IMR-90 (cell line): ENCODE measurements at regions not wholly inside any gene's neighbourhood (a gene's known extent, or its start where the extent isn't known, plus 50 kb on each side); places are given as distances from the start of the nearest gene placed in this dataset.
A peak's percentile ranks its signal among the peaks of the same experiment; 100 is the strongest.

Experiments
- ATAC-seq: fragments of 200-7000 bp; cut with Tn5 transposase; 2 replicates; pipeline ENCODE4 v1.9.1; 2020; ENCODE audit warnings: low read depth, mild to moderate bottlenecking, moderate library complexity
- BruUV-seq: library from RNA; stranded (reverse); fragments of 400-500 nt; replicated peaks from 2 replicates; lab custom pipeline; 2021; lab: Mats Ljungman, UMichigan
- CTCF ChIA-PET: fragments of 300-600 bp; formaldehyde crosslinking; extraction: SDS; loops from one replicate; lab custom pipeline; 2021; ENCODE audit warnings: antibody characterized with exemption; lab: Yijun Ruan, JAX
- POLR2A ChIA-PET: fragments of 300-600 bp; sonication (Branson Sonifier 250); formaldehyde crosslinking; loops from one replicate; lab custom pipeline; 2022; ENCODE audit warnings: antibody characterized with exemption; ENCODE audit not compliant: unreplicated experiment; lab: Charles Lee
- DNase-seq: peaks from one replicate; pipeline ENCODE4 v3.0.0; 2013
- H2AFZ ChIP-seq: replicated peaks from 2 replicates; pipeline ENCODE3; 2013; ENCODE audit warnings: low read length, mild to moderate bottlenecking; ENCODE audit not compliant: poor library complexity
- H2AK5ac ChIP-seq: 2 replicates; pipeline ENCODE4 v1.6.1; 2013; ENCODE audit warnings: low read depth, low read length, inconsistent platforms
- H2AK9ac ChIP-seq: replicated peaks from 2 replicates; pipeline ENCODE3; 2013; ENCODE audit warnings: mild to moderate bottlenecking, low read depth, low read length, moderate library complexity; ENCODE audit not compliant: poor library complexity
- H2BK120ac ChIP-seq: 2 replicates; pipeline ENCODE4 v1.6.1; 2013; ENCODE audit warnings: low read depth, low read length, inconsistent platforms
- H2BK15ac ChIP-seq: 3 replicates; pipeline ENCODE4 v1.6.1; 2013; ENCODE audit warnings: low read depth, low read length, inconsistent platforms
- H2BK20ac ChIP-seq: 2 replicates; pipeline ENCODE4 v1.6.1; 2013; ENCODE audit warnings: low read depth, mild to moderate bottlenecking, inconsistent platforms, low read length, moderate library complexity
- H2BK5ac ChIP-seq: 2 replicates; pipeline ENCODE4 v1.6.1; 2013; ENCODE audit warnings: mild to moderate bottlenecking, low read depth, low read length, inconsistent platforms; ENCODE audit not compliant: poor library complexity, severe bottlenecking
- H3K14ac ChIP-seq: replicated peaks from 2 replicates; pipeline ENCODE4 v1.6.1; 2013; ENCODE audit warnings: low read depth, low read length, inconsistent platforms
- H3K18ac ChIP-seq: 2 replicates; pipeline ENCODE4 v1.6.1; 2013; ENCODE audit warnings: low read depth, low read length, control low read depth
- H3K23ac ChIP-seq: 2 replicates; pipeline ENCODE4 v1.6.1; 2013; ENCODE audit warnings: low read depth, low read length, inconsistent platforms
- H3K27ac ChIP-seq: 2 replicates; pipeline ENCODE4 v1.5.1; 2013; ENCODE audit warnings: mild to moderate bottlenecking, control low read depth, low read length; ENCODE audit not compliant: insufficient read depth
- H3K27me3 ChIP-seq: 2 replicates; pipeline ENCODE4 v1.6.1; 2013; ENCODE audit warnings: low read length; ENCODE audit not compliant: control insufficient read depth, insufficient read depth
- H3K36me3 ChIP-seq: 2 replicates; pipeline ENCODE4 v1.6.1; 2013; ENCODE audit warnings: low read length, mixed read lengths; ENCODE audit not compliant: control insufficient read depth, insufficient read depth
- H3K4ac ChIP-seq: 2 replicates; pipeline ENCODE4 v1.6.1; 2013; ENCODE audit warnings: low read depth, low read length, inconsistent platforms
- H3K4me1 ChIP-seq: 2 replicates; pipeline ENCODE4 v1.6.1; 2013; ENCODE audit warnings: low read length, mixed read lengths; ENCODE audit not compliant: control insufficient read depth, insufficient read depth
- H3K4me2 ChIP-seq: 2 replicates; pipeline ENCODE4 v1.6.1; 2013; ENCODE audit warnings: low read depth, mild to moderate bottlenecking, control low read depth, low read length, moderate library complexity
- H3K4me3 ChIP-seq: 2 replicates; pipeline ENCODE4 v1.5.1; 2013; ENCODE audit warnings: low read depth, mild to moderate bottlenecking, control low read depth, low read length, moderate library complexity; ENCODE audit not compliant: insufficient read depth
- H3K56ac ChIP-seq: 2 replicates; pipeline ENCODE4 v1.6.1; 2013; ENCODE audit warnings: low read length, inconsistent platforms; ENCODE audit not compliant: insufficient read depth; ENCODE audit errors: extremely low read depth
- H3K79me1 ChIP-seq, 2 experiments: 2 replicates each; pipeline ENCODE4 v1.6.1; 2013; ENCODE audit warnings: low read length in 2 of 2, inconsistent platforms in 1 of 2, low read depth in 1 of 2
- H3K9ac ChIP-seq: 2 replicates; pipeline ENCODE4 v1.6.1; 2013; ENCODE audit warnings: low read depth, low read length, control low read depth
- H3K9me1 ChIP-seq: 2 replicates; pipeline ENCODE4 v1.6.1; 2013; ENCODE audit warnings: low read length, inconsistent platforms; ENCODE audit not compliant: insufficient read depth
- H3K9me3 ChIP-seq: 2 replicates; pipeline ENCODE4 v1.6.1; 2013; ENCODE audit warnings: low read length; ENCODE audit not compliant: control insufficient read depth, insufficient read depth
- H4K20me1 ChIP-seq: 2 replicates; pipeline ENCODE4 v1.6.1; 2013; ENCODE audit warnings: low read length, inconsistent platforms; ENCODE audit not compliant: insufficient read depth
- H4K5ac ChIP-seq: 2 replicates; pipeline ENCODE4 v1.6.1; 2013; ENCODE audit warnings: mild to moderate bottlenecking, low read depth, low read length, control low read depth
- H4K8ac ChIP-seq, 2 experiments: 2 replicates each; pipeline ENCODE4 v1.6.1; 2013; ENCODE audit warnings: low read depth in 2 of 2, low read length in 2 of 2, control low read depth in 1 of 2, inconsistent platforms in 1 of 2
- H4K91ac ChIP-seq: 2 replicates; pipeline ENCODE4 v1.6.1; 2013; ENCODE audit warnings: low read depth, low read length, inconsistent platforms; ENCODE audit not compliant: insufficient read depth
- BHLHE40 ChIP-seq: fragments of 150-350 bp; IDR thresholded peaks from 2 replicates; pipeline ENCODE4 v1.6.1; 2016; ENCODE audit warnings: mild to moderate bottlenecking, low read depth, low read length
- FOS ChIP-seq: fragments of 150-350 bp; IDR thresholded peaks from 2 replicates; pipeline ENCODE4 v1.6.1; 2016; ENCODE audit warnings: low read depth, low read length
- MXI1 ChIP-seq: IDR thresholded peaks from 2 replicates; pipeline ENCODE4 v1.6.1; 2012; ENCODE audit warnings: low read depth, mild to moderate bottlenecking, low read length, moderate library complexity, borderline replicate concordance
- NFE2L2 ChIP-seq: fragments of 150-350 bp; IDR thresholded peaks from 2 replicates; pipeline ENCODE4 v1.6.1; 2016; ENCODE audit warnings: low read depth, mild to moderate bottlenecking, low read length
- SMC3 ChIP-seq: fragments of 150-350 bp; IDR thresholded peaks from 2 replicates; pipeline ENCODE4 v1.6.1; 2016; ENCODE audit warnings: low read depth, mild to moderate bottlenecking, antibody characterized with exemption, low read length, moderate library complexity
- WGBS, 2 experiments: methylation state at CpG; one replicate each; pipeline versions ENCODE4 v1.1.5 to v1.1.7; 2013; ENCODE audit warnings: missing lambda C conversion rate in 2 of 2; ENCODE audit not compliant: insufficient read length in 1 of 2; ENCODE audit errors: extremely low coverage in 2 of 2; 5-methylcytosine and 5-hydroxymethylcytosine counted together
- dilution Hi-C: fragments of 300-500 bp; cut with HindIII; formaldehyde crosslinking; loops from one replicate; pipeline ENCODE4 v1.14.3; 2018; ENCODE audit warnings: low sequenced_read_pairs; ENCODE audit not compliant: unreplicated experiment
- in situ Hi-C: fragments of 300-500 bp; cut with MboI; formaldehyde crosslinking; loops from 3 replicates; pipeline ENCODE4 v1.14.3; 2019; ENCODE audit warnings: low sequenced_read_pairs, inconsistent platforms, mixed read lengths
- intact Hi-C: fragments of 100-400 bp; cut with micrococcal nuclease; formaldehyde crosslinking; loops from 2 replicates; pipeline ENCODE4 v1.10.0; 2022
- TF ChIP-seq, protein P1 (sequence below): fragments of 150-350 bp; IDR thresholded peaks from 2 replicates; pipeline ENCODE4 v1.6.1; 2017; ENCODE audit warnings: mild to moderate bottlenecking, antibody characterized with exemption, low read length, low read depth

DNA sequence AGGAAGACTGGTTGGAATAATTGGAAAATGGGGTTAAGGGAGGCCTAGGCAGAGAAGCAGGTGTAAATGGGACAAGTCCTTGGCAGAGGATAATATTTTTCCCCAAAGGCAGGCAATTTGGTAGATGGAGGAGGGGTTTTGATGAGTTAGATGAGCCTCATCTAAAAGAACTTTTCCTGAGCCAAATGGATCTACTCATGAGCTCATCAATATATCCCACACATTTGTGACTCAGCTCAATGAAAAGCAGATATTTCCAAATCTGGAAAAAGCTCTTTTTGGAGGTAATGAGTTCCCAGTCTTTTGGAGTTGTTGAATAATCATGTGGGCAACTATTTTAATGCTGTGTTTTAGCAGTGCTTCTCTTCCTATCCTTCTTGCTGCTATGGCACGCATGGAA, 685.5 kb upstream of the CITED2 start:
- ATAC-seq: no peak
- Histone ChIP-seq H3K9ac (no peak overlapping the region), H2AK5ac (peak overlapping the region; percentile 86; the same call in 1 of the 2 replicates), H2AFZ (no peak overlapping the region), H3K9me1 (peaks cover 3% of the 10 kb centered on the region; the same call in 1 of the 2 replicates), H3K23ac (no peak overlapping the region), H2BK5ac (peak overlapping the region; percentile 100), H4K20me1 (no peaks in the 10 kb centered on the region), H3K9me3 (no peaks in the 10 kb centered on the region), H3K18ac (peak overlapping the region; percentile 90; the same call in 1 of the 2 replicates), H3K36me3 (no peaks in the 10 kb centered on the region), H3K4me3 (no peak overlapping the region), H4K8ac (peak overlapping the region; percentile 64 to 79), H4K5ac (peak overlapping the region; percentile 75; the same call in 1 of the 2 replicates), H3K4me1 (peaks cover 15% of the 10 kb centered on the region), H3K4ac (peak overlapping the region; percentile 87; the same call in 1 of the 2 replicates), H2AK9ac (no peak overlapping the region), H3K56ac (no peak overlapping the region), H3K14ac (peak overlapping the region; percentile 87), H2BK15ac (peak overlapping the region; percentile 95; the same call in 2 of the 3 replicates), H4K91ac (peak overlapping the region; percentile 83), H3K27me3 (no peaks in the 10 kb centered on the region), H3K4me2 (no peak overlapping the region), H3K79me1 (no peaks in the 10 kb centered on the region), H3K27ac (no peak overlapping the region; the same call in 1 of the 2 replicates), H2BK120ac (peak overlapping the region; percentile 91), H2BK20ac (peak overlapping the region; percentile 98)
- POLR2A ChIA-PET: no interaction called here
- WGBS, 2 experiments: no CpG with 5 or more reads among the region's 1 CpG
- in situ Hi-C loops: loop anchor here (10.0 kb wide), 1 partner anchor 465 kb away; no protein-coding TSS in a partner anchor
- intact Hi-C loops: loop anchor here (5.0 to 10.0 kb wide), 4 partner anchors 377 to 525 kb away; no protein-coding TSS in a partner anchor
- peak; percentile 45 for DNase-seq
- TF ChIP-seq, protein P1, sequence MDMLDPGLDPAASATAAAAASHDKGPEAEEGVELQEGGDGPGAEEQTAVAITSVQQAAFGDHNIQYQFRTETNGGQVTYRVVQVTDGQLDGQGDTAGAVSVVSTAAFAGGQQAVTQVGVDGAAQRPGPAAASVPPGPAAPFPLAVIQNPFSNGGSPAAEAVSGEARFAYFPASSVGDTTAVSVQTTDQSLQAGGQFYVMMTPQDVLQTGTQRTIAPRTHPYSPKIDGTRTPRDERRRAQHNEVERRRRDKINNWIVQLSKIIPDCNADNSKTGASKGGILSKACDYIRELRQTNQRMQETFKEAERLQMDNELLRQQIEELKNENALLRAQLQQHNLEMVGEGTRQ: no peak
- TF ChIP-seq NFE2L2 (no peak), BHLHE40 (no peak), FOS (no peak), SMC3 (no peak), MXI1 (no peak)
- dilution Hi-C loops: no loop called here
- BruUV-seq: no TSS peak
- CTCF ChIA-PET: no interaction called here
